DOHH2 (cell line): ENCODE measurements at regions not wholly inside any gene's neighbourhood (a gene's known extent, or its start where the extent isn't known, plus 50 kb on each side); places are given as distances from the start of the nearest gene placed in this dataset.

Source experiments
- H3F3A ChIP-seq: fragments of 200-600 bp; sonication (generic), shearing (Covaris generic); 2 replicates; pipeline ENCODE4 v1.6.0; 2016; ENCODE audit warnings: antibody characterized with exemption, mild to moderate bottlenecking; ENCODE audit not compliant: control insufficient read depth, insufficient read depth
- H3K27ac ChIP-seq: fragments of 200-600 bp; sonication (generic); 2 replicates; pipeline ENCODE4 v1.5.1; 2014; ENCODE audit warnings: low read depth, mild to moderate bottlenecking, low read length, moderate library complexity
- H3K27me3 ChIP-seq: fragments of 200-600 bp; sonication (generic); 2 replicates; pipeline ENCODE4 v1.6.1; 2014; ENCODE audit warnings: mild to moderate bottlenecking, low read length, mixed read lengths; ENCODE audit not compliant: control insufficient read depth
- H3K36me3 ChIP-seq: fragments of 200-600 bp; sonication (generic); 2 replicates; pipeline ENCODE4 v1.6.1; 2014; ENCODE audit warnings: mild to moderate bottlenecking, low read length, moderate library complexity, mixed read lengths; ENCODE audit not compliant: control insufficient read depth
- H3K4me1 ChIP-seq: fragments of 200-600 bp; sonication (generic); 2 replicates; pipeline ENCODE4 v1.6.1; 2014; ENCODE audit warnings: mild to moderate bottlenecking, low read length, mixed read lengths; ENCODE audit not compliant: control insufficient read depth
- H3K4me2 ChIP-seq: fragments of 200-600 bp; sonication (generic); 2 replicates; pipeline ENCODE4 v1.6.0; 2014; ENCODE audit warnings: mild to moderate bottlenecking, low read length, moderate library complexity
- H3K4me3 ChIP-seq: fragments of 200-600 bp; sonication (generic); 2 replicates; pipeline ENCODE4 v1.5.1; 2014; ENCODE audit warnings: mild to moderate bottlenecking, low read length, mixed read lengths
- H3K79me2 ChIP-seq: fragments of 200-600 bp; sonication (generic); 2 replicates; pipeline ENCODE4 v1.6.1; 2014; ENCODE audit warnings: mild to moderate bottlenecking, low read length, mixed read lengths; ENCODE audit not compliant: control insufficient read depth
- H3K9me2 ChIP-seq: fragments of 200-600 bp; sonication (generic); replicated peaks from 2 replicates; pipeline ENCODE4 v1.6.1; 2014; ENCODE audit warnings: mild to moderate bottlenecking, low read length, mixed read lengths; ENCODE audit not compliant: control insufficient read depth
- H3K9me3 ChIP-seq: fragments of 200-600 bp; sonication (generic); 2 replicates; pipeline ENCODE4 v1.6.1; 2014; ENCODE audit warnings: antibody characterized with exemption, low read length, mixed read lengths; ENCODE audit not compliant: control insufficient read depth, insufficient read depth
- H4K20me1 ChIP-seq: fragments of 200-600 bp; sonication (generic); 2 replicates; pipeline ENCODE4 v1.6.0; 2014; ENCODE audit warnings: low read depth, mild to moderate bottlenecking, antibody characterized with exemption, low read length, moderate library complexity; ENCODE audit not compliant: control insufficient read depth, insufficient read depth
- CTCF ChIP-seq: fragments of 200-600 bp; sonication (generic); IDR thresholded peaks from one replicate; pipeline ENCODE4 v1.5.1; 2014; ENCODE audit warnings: antibody characterized with exemption, mild to moderate bottlenecking, low read depth, low read length; ENCODE audit not compliant: poor library complexity, severe bottlenecking
- EZH2phosphoT487 ChIP-seq: fragments of 200-600 bp; sonication (generic); IDR thresholded peaks from 2 replicates; pipeline ENCODE4 v1.6.1; 2017; ENCODE audit warnings: borderline replicate concordance, mild to moderate bottlenecking, antibody characterized with exemption, low read length, moderate library complexity, mixed read lengths

GRCh38 chr21:25133939-25134338, 473.3 kb downstream of the MRPL39 start:
- Histone ChIP-seq H3K27ac (no peak overlapping the region), H3K9me3 (no peaks in the 10 kb centered on the region), H3K4me1 (no peaks in the 10 kb centered on the region), H3K27me3 (no peaks in the 10 kb centered on the region), H3K36me3 (no peaks in the 10 kb centered on the region), H3K9me2 (no peaks in the 10 kb centered on the region), H3F3A (no peaks in the 10 kb centered on the region), H3K4me3 (no peak overlapping the region), H3K79me2 (no peaks in the 10 kb centered on the region), H4K20me1 (no peaks in the 10 kb centered on the region), H3K4me2 (no peak overlapping the region)
- TF ChIP-seq CTCF = no peak
- TF ChIP-seq EZH2phosphoT487 = no peak

GRCh38 chr21:25127811-25128210, 479.5 kb downstream of the MRPL39 start:
- H3K4me2 ChIP-seq = no peak overlapping the region
- no peaks in the 10 kb centered on the region for H3K9me3 ChIP-seq
- H3K79me2 ChIP-seq = no peaks in the 10 kb centered on the region
- H3K36me3 ChIP-seq = no peaks in the 10 kb centered on the region
- no peaks in the 10 kb centered on the region for H3K9me2 ChIP-seq
- H3K4me3 ChIP-seq = no peak overlapping the region
- TF ChIP-seq EZH2phosphoT487 (no peak), CTCF (no peak)
- H4K20me1 ChIP-seq = no peaks in the 10 kb centered on the region
- no peak overlapping the region for H3K27ac ChIP-seq
- H3K27me3 ChIP-seq = no peaks in the 10 kb centered on the region
- H3F3A ChIP-seq = no peaks in the 10 kb centered on the region
- H3K4me1 ChIP-seq = no peaks in the 10 kb centered on the region

GRCh38 chr21:25127007-25127406, 480.3 kb downstream of the MRPL39 start:
- no peaks in the 10 kb centered on the region for H3K79me2 ChIP-seq
- H3K4me3 ChIP-seq = no peak overlapping the region
- no peaks in the 10 kb centered on the region for H3K9me2 ChIP-seq
- no peaks in the 10 kb centered on the region for H3K36me3 ChIP-seq
- TF ChIP-seq CTCF (no peak), EZH2phosphoT487 (no peak)
- H3K9me3 ChIP-seq = no peaks in the 10 kb centered on the region
- no peaks in the 10 kb centered on the region for H3K27me3 ChIP-seq
- H3K4me2 ChIP-seq = no peak overlapping the region
- H3K27ac ChIP-seq = no peak overlapping the region
- H3F3A ChIP-seq = no peaks in the 10 kb centered on the region
- H4K20me1 ChIP-seq = no peaks in the 10 kb centered on the region
- H3K4me1 ChIP-seq = no peaks in the 10 kb centered on the region

GRCh38 chr21:25126564-25126963, 480.7 kb downstream of the MRPL39 start:
- H3K4me3 ChIP-seq = no peak overlapping the region
- no peaks in the 10 kb centered on the region for H3K4me1 ChIP-seq
- no peaks in the 10 kb centered on the region for H3K36me3 ChIP-seq
- H3K27me3 ChIP-seq = no peaks in the 10 kb centered on the region
- no peaks in the 10 kb centered on the region for H3K79me2 ChIP-seq
- no peak overlapping the region for H3K4me2 ChIP-seq
- no peaks in the 10 kb centered on the region for H3K9me2 ChIP-seq
- H3F3A ChIP-seq = no peaks in the 10 kb centered on the region
- TF ChIP-seq CTCF = no peak
- no peak for TF ChIP-seq EZH2phosphoT487
- no peaks in the 10 kb centered on the region for H3K9me3 ChIP-seq
- no peak overlapping the region for H3K27ac ChIP-seq
- no peaks in the 10 kb centered on the region for H4K20me1 ChIP-seq
